ENCODE measurements at regions not wholly inside any gene's neighbourhood (a gene's known extent, or its start where the extent isn't known, plus 50 kb on each side); places are given as distances from the start of the nearest gene placed in this dataset.

- ChIA-PET CTCF (ENCODE audit: unreplicated experiment) (no interaction called here), POLR2A (no interaction called here)
- intact Hi-C loops (cut with micrococcal nuclease; ENCODE audit: unreplicated experiment): no loop called here
These were observed 246.1 kb downstream of the NFKBIZ start for GRCh38 chr3:102095383-102095782.

GRCh38 chr3:102096066-102096465 lies 246.8 kb downstream of the NFKBIZ start:
- no peak overlapping the region for H3K27ac ChIP-seq (ENCODE audit: low read depth, low read length, poor library complexity, severe bottlenecking)
- no peaks in the 10 kb centered on the region for H3K9me2 ChIP-seq (ENCODE audit: insufficient read depth, low read length)
- H3K36me3 ChIP-seq (ENCODE audit: insufficient read depth, low read length): no peaks in the 10 kb centered on the region
- no TSS peak for BruUV-seq (replicated peaks)
- H3K4me2 ChIP-seq (ENCODE audit: low read length): no peak overlapping the region
- H3K4me1 ChIP-seq (ENCODE audit: insufficient read depth, low read length, poor library complexity, severe bottlenecking): no peaks in the 10 kb centered on the region
- TF ChIP-seq EZH2phosphoT487 (IDR thresholded peaks at IDR 0.05; ENCODE audit: borderline replicate concordance, low read depth, low read length) (no peak), CTCF (conservative IDR thresholded peaks at IDR 0.05; ENCODE audit: low read length) (no peak)
- ChIA-PET POLR2A (interaction anchor here (0.7 to 2.8 kb wide), 3 partner anchors 11 to 42 kb away, joined by 3 to 9 read pairs (median 3); no protein-coding TSS in a partner anchor), CTCF (ENCODE audit: unreplicated experiment) (no interaction called here)
- intact Hi-C loops (cut with micrococcal nuclease; ENCODE audit: unreplicated experiment): no loop called here
- H3K79me2 ChIP-seq (ENCODE audit: insufficient read depth, low read depth, low read length): no peaks in the 10 kb centered on the region
- no peak overlapping the region for H3K4me3 ChIP-seq (ENCODE audit: low read depth, low read length, poor library complexity, severe bottlenecking)
- no peak for DNase-seq (ENCODE audit: low spot score)
- no peaks in the 10 kb centered on the region for H4K20me1 ChIP-seq (ENCODE audit: insufficient read depth, low read length)
- H2AFZ ChIP-seq (ENCODE audit: low read length): no peak overlapping the region
- no peaks in the 10 kb centered on the region for H3K9me3 ChIP-seq (ENCODE audit: low read length)

More at GRCh38 chr3:102095383-102095782, 246.1 kb downstream of the NFKBIZ start:
- H4K20me1 ChIP-seq (ENCODE audit: insufficient read depth, low read length): no peaks in the 10 kb centered on the region
- H3K4me1 ChIP-seq (ENCODE audit: insufficient read depth, low read length, poor library complexity, severe bottlenecking): no peaks in the 10 kb centered on the region
- no peak overlapping the region for H3K4me2 ChIP-seq (ENCODE audit: low read length)
- no TSS peak for BruUV-seq (replicated peaks)
- H2AFZ ChIP-seq (ENCODE audit: low read length): no peak overlapping the region
- H3K79me2 ChIP-seq (ENCODE audit: insufficient read depth, low read depth, low read length): no peaks in the 10 kb centered on the region
- H3K4me3 ChIP-seq (ENCODE audit: low read depth, low read length, poor library complexity, severe bottlenecking): no peak overlapping the region
- no peaks in the 10 kb centered on the region for H3K9me2 ChIP-seq (ENCODE audit: insufficient read depth, low read length)
- no peaks in the 10 kb centered on the region for H3K36me3 ChIP-seq (ENCODE audit: insufficient read depth, low read length)
- DNase-seq (ENCODE audit: low spot score): no peak
- H3K27ac ChIP-seq (ENCODE audit: low read depth, low read length, poor library complexity, severe bottlenecking): no peak overlapping the region
- TF ChIP-seq CTCF (conservative IDR thresholded peaks at IDR 0.05; ENCODE audit: low read length) (no peak), EZH2phosphoT487 (IDR thresholded peaks at IDR 0.05; ENCODE audit: borderline replicate concordance, low read depth, low read length) (no peak)
- no peaks in the 10 kb centered on the region for H3K9me3 ChIP-seq (ENCODE audit: low read length)

GRCh38 chr3:102098130-102098885 lies 249.0 kb downstream of the NFKBIZ start:
- no peak overlapping the region for H3K4me2 ChIP-seq (ENCODE audit: low read length)
- H2AFZ ChIP-seq (ENCODE audit: low read length): no peak overlapping the region
- POLR2A ChIA-PET: interaction anchor here (0.6 to 2.8 kb wide), 5 partner anchors 9 to 131 kb away, joined by 3 to 9 read pairs (median 4); no protein-coding TSS in a partner anchor
- BruUV-seq (replicated peaks): no TSS peak
- no peaks in the 10 kb centered on the region for H3K4me1 ChIP-seq (ENCODE audit: insufficient read depth, low read length, poor library complexity, severe bottlenecking)
- intact Hi-C loops (cut with micrococcal nuclease; ENCODE audit: unreplicated experiment): no loop called here
- no peaks in the 10 kb centered on the region for H3K9me3 ChIP-seq (ENCODE audit: low read length)
- H3K79me2 ChIP-seq (ENCODE audit: insufficient read depth, low read depth, low read length): no peaks in the 10 kb centered on the region
- DNase-seq (ENCODE audit: low spot score): no peak
- H3K27ac ChIP-seq (ENCODE audit: low read depth, low read length, poor library complexity, severe bottlenecking): no peak overlapping the region
- no peak overlapping the region for H3K4me3 ChIP-seq (ENCODE audit: low read depth, low read length, poor library complexity, severe bottlenecking)
- H3K9me2 ChIP-seq (ENCODE audit: insufficient read depth, low read length): no peaks in the 10 kb centered on the region
- CTCF ChIA-PET (ENCODE audit: unreplicated experiment): no interaction called here
- TF ChIP-seq EZH2phosphoT487 (IDR thresholded peaks at IDR 0.05; ENCODE audit: borderline replicate concordance, low read depth, low read length): no peak
- TF ChIP-seq CTCF (conservative IDR thresholded peaks at IDR 0.05; ENCODE audit: low read length): no peak
- no peaks in the 10 kb centered on the region for H3K36me3 ChIP-seq (ENCODE audit: insufficient read depth, low read length)
- H4K20me1 ChIP-seq (ENCODE audit: insufficient read depth, low read length): no peaks in the 10 kb centered on the region
